SU-DHL-6 (cell line): ENCODE measurements at regions not wholly inside any gene's neighbourhood (a gene's known extent, or its start where the extent isn't known, plus 50 kb on each side); places are given as distances from the start of the nearest gene placed in this dataset.

Source experiments
- EZH2phosphoT487 ChIP-seq: fragments of 200-600 bp; sonication (generic), shearing (Covaris generic); conservative IDR thresholded peaks from 2 replicates; pipeline ENCODE4 v1.6.1; 2018; ENCODE audit warnings: mild to moderate bottlenecking, antibody characterized with exemption, low read length, moderate library complexity, mixed read lengths
- TF ChIP-seq, protein P1 (sequence below): fragments of 200-600 bp; sonication (generic); IDR thresholded peaks from one replicate; pipeline ENCODE4 v1.5.1; 2017; ENCODE audit warnings: antibody characterized with exemption, mild to moderate bottlenecking, low read length, moderate library complexity; ENCODE audit not compliant: insufficient read depth, poor library complexity, severe bottlenecking

DNA sequence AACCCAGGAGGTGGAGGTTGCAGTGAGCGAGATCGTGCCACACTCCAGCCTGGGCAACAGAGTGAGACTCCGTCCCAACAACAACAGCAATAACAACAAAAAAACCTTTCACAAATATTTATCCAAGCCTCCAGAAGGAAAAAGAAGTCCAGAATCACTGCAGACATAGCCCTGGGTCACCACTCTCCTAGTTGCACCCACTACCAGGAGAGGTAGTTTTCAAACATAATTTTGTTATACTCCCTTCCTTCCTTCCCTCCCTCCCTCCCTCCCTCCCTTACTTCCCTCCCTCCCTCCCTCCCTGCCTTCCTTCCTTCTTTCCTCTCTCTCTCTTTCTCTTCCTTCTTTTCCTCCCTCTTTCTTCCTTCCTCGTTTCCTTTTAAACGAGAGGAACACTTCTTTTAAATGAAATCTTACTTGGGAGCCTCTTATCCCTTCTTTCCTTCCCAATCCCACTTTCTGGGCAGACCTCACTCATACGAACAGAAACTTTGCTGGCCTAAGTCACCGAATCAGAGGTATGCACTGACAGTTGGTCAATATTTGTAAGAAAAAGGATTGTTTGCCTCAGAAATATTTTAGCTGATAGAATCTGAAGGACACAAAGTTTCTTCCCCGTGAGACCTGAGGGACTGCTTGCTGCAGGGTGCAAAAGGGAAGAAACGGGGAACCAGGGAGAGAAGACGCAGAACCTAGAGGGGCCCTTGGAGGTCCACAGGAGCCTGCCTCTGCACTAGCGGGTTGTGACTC is 88.1 kb upstream of the AGAP1 start:
- TF ChIP-seq, protein P1, sequence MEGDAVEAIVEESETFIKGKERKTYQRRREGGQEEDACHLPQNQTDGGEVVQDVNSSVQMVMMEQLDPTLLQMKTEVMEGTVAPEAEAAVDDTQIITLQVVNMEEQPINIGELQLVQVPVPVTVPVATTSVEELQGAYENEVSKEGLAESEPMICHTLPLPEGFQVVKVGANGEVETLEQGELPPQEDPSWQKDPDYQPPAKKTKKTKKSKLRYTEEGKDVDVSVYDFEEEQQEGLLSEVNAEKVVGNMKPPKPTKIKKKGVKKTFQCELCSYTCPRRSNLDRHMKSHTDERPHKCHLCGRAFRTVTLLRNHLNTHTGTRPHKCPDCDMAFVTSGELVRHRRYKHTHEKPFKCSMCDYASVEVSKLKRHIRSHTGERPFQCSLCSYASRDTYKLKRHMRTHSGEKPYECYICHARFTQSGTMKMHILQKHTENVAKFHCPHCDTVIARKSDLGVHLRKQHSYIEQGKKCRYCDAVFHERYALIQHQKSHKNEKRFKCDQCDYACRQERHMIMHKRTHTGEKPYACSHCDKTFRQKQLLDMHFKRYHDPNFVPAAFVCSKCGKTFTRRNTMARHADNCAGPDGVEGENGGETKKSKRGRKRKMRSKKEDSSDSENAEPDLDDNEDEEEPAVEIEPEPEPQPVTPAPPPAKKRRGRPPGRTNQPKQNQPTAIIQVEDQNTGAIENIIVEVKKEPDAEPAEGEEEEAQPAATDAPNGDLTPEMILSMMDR: no peak
- TF ChIP-seq EZH2phosphoT487: no peak
